Parathyroid adenoma (tissue), 2 donors: ENCODE measurements at regions not wholly inside any gene's neighbourhood (a gene's known extent, or its start where the extent isn't known, plus 50 kb on each side); places are given as distances from the start of the nearest gene placed in this dataset.
"Not testable (repeated sequence)": the region's sequence is repeated elsewhere in the genome, so short reads cannot be mapped to it uniquely, and the experiment has no call there.

ENCODE experiments used
- H2AFZ ChIP-seq: fragments of 300-600 bp; sonication (generic); one replicate; pipeline ENCODE4 v1.7.0; 2017; ENCODE audit warnings: antibody characterized with exemption, mild to moderate bottlenecking
- H3K27ac ChIP-seq: fragments of 300-600 bp; sonication (generic); one replicate; pipeline ENCODE4 v1.7.0; 2017
- H3K27me3 ChIP-seq: fragments of 300-600 bp; sonication (generic); one replicate; pipeline ENCODE4 v1.7.0; 2017; ENCODE audit warnings: low read length; ENCODE audit not compliant: control insufficient read depth, insufficient read depth
- H3K36me3 ChIP-seq: fragments of 300-600 bp; sonication (generic); one replicate; pipeline ENCODE4 v1.7.0; 2017; ENCODE audit warnings: low read length; ENCODE audit not compliant: control insufficient read depth, insufficient read depth
- H3K4me1 ChIP-seq: fragments of 300-600 bp; sonication (generic); one replicate; pipeline ENCODE4 v1.7.0; 2017; ENCODE audit warnings: control low read depth
- H3K4me2 ChIP-seq: fragments of 300-600 bp; sonication (generic); one replicate; pipeline ENCODE4 v1.7.0; 2017; ENCODE audit warnings: low read length
- H3K4me3 ChIP-seq: fragments of 300-600 bp; sonication (generic); one replicate; pipeline ENCODE4 v1.7.0; 2017; ENCODE audit warnings: low read depth, low read length
- H3K79me2 ChIP-seq: fragments of 300-600 bp; sonication (generic); one replicate; pipeline ENCODE4 v1.7.0; 2017; ENCODE audit warnings: control low read depth
- H3K9ac ChIP-seq: fragments of 300-600 bp; sonication (generic); one replicate; pipeline ENCODE4 v1.7.0; 2017; ENCODE audit warnings: mild to moderate bottlenecking
- H3K9me3 ChIP-seq: fragments of 300-600 bp; sonication (generic); one replicate; pipeline ENCODE4 v1.7.0; 2017; ENCODE audit warnings: low read length; ENCODE audit not compliant: control insufficient read depth
- CTCF ChIP-seq: fragments of 300-600 bp; sonication (generic); IDR thresholded peaks from one replicate; pipeline ENCODE4 v1.7.0; 2017; ENCODE audit warnings: antibody characterized with exemption, mild to moderate bottlenecking
- donor health status: primary hyperparathyroidism.

DNA sequence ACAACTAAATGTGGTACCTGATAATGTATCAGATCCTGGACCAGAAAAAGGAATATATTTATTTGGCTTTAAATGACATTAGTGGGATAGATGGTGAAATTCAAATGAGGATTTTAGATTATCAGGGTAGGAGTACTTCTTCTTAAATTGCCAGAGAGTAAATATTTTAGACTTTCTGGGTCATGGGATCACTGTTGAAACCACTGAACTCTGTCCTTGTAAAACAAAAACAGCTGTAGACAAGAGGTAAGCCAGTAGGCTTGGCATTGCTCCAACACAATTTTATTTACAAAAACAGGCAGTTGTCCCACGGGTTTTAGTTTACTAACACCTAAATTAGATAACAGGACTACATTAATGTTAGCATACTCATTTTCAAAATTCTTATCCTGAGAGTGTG, 190.8 kb downstream of the SPIN4 start:
- H3K79me2 ChIP-seq = not testable (repeated sequence)

GRCh38 chrX:63145526-63145925, 205.6 kb downstream of the SPIN4 start:
- H3K36me3 ChIP-seq, H3K4me3 ChIP-seq, H3K4me2 ChIP-seq, H3K9ac ChIP-seq, H3K79me2 ChIP-seq, H2AFZ ChIP-seq, H3K27me3 ChIP-seq, H3K9me3 ChIP-seq, H3K27ac ChIP-seq, H3K4me1 ChIP-seq: not testable (repeated sequence)

More for the DNA sequence above, 190.8 kb downstream of the SPIN4 start:
- H3K4me1 ChIP-seq, H3K27ac ChIP-seq, H3K9ac ChIP-seq, H3K4me3 ChIP-seq, H3K4me2 ChIP-seq, H3K9me3 ChIP-seq, H3K36me3 ChIP-seq, H2AFZ ChIP-seq, H3K27me3 ChIP-seq: not testable (repeated sequence)

DNA sequence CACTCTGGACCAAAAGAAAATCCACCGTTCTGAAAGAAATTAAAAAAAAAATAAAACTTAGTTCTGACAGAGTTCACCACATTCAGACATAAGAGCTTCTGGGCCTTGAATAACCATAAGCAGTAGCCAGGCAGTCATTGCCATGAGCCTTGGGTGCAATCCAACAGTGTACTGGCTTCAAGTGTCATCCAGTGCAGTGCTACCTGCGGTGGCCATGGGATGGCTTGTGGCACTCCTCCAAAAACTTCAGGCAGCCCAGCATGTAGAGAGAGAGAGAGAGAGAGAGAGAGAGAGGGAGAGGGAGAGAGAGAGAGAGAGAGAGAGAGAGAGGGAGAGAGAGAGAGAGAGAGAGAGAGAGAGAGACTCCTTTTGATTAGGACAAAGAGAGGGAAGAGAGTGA, 208.5 kb downstream of the SPIN4 start:
- not testable (repeated sequence) for H3K27me3 ChIP-seq, H3K4me2 ChIP-seq, H3K36me3 ChIP-seq, H3K4me1 ChIP-seq, H3K79me2 ChIP-seq, H3K9ac ChIP-seq, H3K27ac ChIP-seq, H2AFZ ChIP-seq, H3K9me3 ChIP-seq, H3K4me3 ChIP-seq

DNA sequence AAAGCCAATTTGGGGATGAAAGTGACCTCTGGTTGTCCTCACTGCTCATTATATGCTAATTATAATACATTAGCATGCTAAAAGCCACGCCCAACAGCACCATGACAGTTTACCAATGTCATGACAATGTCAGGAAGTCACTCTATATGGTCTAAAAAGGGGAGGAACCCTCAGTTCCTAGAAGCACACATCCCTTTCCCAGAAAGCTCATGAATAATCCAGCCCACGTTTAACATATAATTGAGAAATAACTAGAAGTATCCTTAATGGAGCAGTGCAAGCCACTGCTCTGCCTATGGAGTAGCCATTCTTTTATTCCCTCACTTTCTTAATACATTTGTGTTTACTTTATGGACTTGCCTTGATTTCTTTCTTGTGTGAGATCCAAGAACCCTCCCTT, 215.3 kb downstream of the SPIN4 start:
- H3K4me1 ChIP-seq, H3K9ac ChIP-seq, H3K36me3 ChIP-seq, H3K4me3 ChIP-seq, H3K27ac ChIP-seq, H3K79me2 ChIP-seq, H3K27me3 ChIP-seq, H2AFZ ChIP-seq, H3K4me2 ChIP-seq, H3K9me3 ChIP-seq: not testable (repeated sequence)

- Histone ChIP-seq H3K79me2 (no peaks in the 10 kb centered on the region), H3K9ac (no peak overlapping the region), H3K27me3 (no peaks in the 10 kb centered on the region), H3K4me2 (no peak overlapping the region), H2AFZ (no peak overlapping the region), H3K4me3 (no peak overlapping the region), H3K27ac (no peak overlapping the region), H3K36me3 (no peaks in the 10 kb centered on the region), H3K4me1 (no peaks in the 10 kb centered on the region), H3K9me3 (no peaks in the 10 kb centered on the region)
- no peak for TF ChIP-seq CTCF
Measured at GRCh38 chrX:63128509-63128908, 222.6 kb downstream of the SPIN4 start.

GRCh38 chrX:63115196-63115595, 235.9 kb downstream of the SPIN4 start:
- TF ChIP-seq CTCF = no peak
- H3K27ac ChIP-seq = no peak overlapping the region

More at GRCh38 chrX:63115196-63115595, 235.9 kb downstream of the SPIN4 start:
- Histone ChIP-seq H3K27me3 (no peaks in the 10 kb centered on the region), H3K4me1 (no peaks in the 10 kb centered on the region), H3K36me3 (no peaks in the 10 kb centered on the region), H2AFZ (no peak overlapping the region), H3K4me2 (no peak overlapping the region), H3K9ac (no peak overlapping the region), H3K79me2 (no peaks in the 10 kb centered on the region), H3K9me3 (no peaks in the 10 kb centered on the region), H3K4me3 (no peak overlapping the region)
